DMS79 treated with DMSO at 0.1 percent for 48 hours (cell line): ENCODE measurements at regions not wholly inside any gene's neighbourhood (a gene's known extent, or its start where the extent isn't known, plus 50 kb on each side); places are given as distances from the start of the nearest gene placed in this dataset.

Experiments used
- DNase-seq: peaks from one replicate; lab custom pipeline; 2025; lab: John Stamatoyannopoulos, UW

DNA sequence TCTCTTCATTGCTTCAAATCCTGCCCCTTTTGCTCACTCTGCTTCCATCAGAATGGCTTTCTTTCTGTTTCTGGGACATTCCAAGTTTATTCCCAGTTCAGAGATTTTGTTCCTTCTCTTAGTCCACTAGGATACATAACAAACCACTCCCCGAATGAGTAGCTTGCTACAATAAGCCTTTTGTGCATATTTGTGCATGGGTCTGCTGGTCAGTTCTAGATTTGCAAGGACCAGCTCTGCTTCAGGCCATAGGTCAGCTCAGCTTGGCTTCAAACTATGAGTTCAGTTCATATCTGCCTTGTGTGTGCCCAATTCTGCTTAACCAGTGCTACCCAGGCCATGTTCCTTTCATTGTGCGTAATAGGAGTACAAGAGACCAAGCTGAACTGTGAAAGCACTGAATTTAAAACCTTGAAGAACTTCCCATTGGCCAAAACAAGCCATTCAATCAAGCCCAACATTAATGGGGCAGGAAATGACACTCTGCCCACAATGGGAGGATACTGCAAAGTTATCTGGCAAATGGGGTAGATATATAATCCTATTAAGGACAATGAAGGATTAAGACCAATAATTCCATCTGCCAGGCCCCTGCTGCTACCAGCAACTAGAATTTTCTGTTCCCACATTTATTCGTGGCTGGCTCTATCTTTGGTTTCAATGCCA lies 328.8 kb downstream of the PRELID2 start:
- DNase-seq: no peak

DNA sequence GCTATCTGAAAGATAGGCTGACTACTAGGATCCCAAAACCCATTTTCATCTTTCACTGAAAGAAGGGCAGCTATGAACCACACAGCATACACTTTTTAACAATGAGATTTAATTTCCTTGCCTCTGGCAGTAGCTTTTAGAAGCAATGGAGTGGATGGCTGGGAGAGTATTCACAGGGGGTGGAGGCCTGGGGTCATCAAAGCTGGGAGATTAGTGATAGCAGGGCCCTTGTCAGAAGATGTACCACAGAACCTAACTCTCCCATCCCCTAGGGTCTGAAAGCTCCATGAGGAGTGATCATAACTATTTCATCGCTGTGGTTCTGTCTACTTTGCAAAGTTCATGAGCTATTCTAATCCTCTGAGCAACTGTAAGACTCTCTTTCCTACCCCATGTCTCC lies 332.2 kb downstream of the PRELID2 start:
- DNase-seq: no peak

- no peak for DNase-seq
These were observed 334.4 kb downstream of the PRELID2 start for GRCh38 chr5:145500710-145501109.

- no peak for DNase-seq
These were observed 335.7 kb downstream of the PRELID2 start for GRCh38 chr5:145499483-145499882.

DNA sequence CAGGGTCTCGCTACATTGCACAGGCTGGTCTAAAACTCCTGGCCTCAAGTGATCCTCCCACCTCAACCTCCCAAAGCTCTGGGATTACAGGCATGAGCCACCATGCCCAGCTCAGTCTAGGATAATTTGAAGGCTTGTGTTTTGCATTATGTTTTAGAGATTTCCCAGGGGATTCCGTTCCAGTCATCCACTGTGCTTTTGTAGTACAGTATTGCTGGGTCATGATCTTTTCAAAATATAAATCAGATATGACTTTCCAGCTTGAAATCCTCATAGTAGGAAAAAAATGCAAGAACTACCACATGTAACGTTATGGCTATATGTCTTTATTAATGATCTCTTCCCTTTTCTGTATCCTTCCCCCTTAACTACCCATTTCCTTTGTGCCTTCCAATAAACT lies 338.1 kb downstream of the PRELID2 start:
- no peak for DNase-seq

- DNase-seq: no peak
These were observed 339.4 kb downstream of the PRELID2 start for GRCh38 chr5:145495741-145496140.

GRCh38 chr5:145495196-145495595 lies 339.9 kb downstream of the PRELID2 start:
- no peak for DNase-seq

DNA sequence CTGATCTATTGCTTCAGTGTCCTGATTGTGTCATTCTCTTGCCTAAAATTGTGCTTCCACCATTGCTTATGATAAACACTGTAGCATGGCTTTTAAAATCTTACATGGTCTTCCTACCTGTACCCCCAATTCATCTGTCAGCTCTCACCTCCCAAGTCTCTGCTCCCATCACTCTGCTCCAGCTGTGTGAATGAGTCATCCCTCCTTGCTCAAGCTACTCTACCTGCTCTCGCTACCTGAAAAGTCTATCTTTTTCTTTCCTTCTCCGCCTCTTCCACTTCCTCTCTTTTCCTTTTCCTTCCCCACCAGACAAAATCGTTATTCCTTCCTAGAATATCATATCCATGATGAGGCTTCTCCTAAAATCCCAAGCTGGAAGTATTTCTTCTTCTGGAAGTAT lies 341.7 kb downstream of the PRELID2 start:
- no peak for DNase-seq

DNA sequence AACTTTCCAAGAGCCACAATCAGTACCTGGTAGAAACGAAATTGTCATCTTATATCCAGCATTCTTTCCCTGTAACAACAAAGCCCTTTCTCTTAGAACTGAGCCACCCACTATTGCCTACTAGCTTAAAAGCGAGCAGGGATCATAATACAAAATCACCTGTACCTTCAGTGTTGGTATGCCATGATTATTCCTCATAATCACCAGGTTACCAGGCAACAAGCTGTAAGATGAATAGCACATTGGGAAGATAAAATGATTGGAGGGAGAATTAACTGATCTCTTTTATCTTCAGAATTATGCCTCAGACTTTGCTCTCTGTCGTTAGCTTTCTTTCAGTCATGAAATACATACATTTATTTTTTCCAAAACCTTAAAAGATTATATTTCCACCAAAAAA lies 345.6 kb downstream of the PRELID2 start:
- DNase-seq: no peak

GRCh38 chr5:145484158-145484557 lies 351.0 kb downstream of the PRELID2 start:
- no peak for DNase-seq

DNA sequence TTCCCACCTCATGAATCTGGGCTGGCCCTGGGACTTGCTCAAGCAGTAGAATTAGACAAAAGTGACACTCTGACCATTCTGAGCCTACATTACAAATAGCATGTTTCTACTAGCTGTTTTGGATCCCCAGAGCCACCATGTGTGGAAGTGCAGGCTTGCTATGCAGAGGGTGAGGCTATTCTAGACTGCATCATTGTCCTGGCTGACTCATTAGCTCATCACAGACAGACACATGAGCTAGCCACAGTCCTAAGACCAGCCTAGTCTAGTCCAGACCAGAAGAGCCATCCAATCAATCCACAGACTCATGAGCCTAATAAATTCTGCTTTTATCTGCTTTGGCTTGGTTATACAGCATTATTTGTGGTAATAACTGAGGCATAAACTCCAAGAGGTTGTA lies 351.9 kb downstream of the PRELID2 start:
- no peak for DNase-seq

- DNase-seq: no peak
These were observed 355.3 kb downstream of the PRELID2 start for GRCh38 chr5:145479857-145480256.

- DNase-seq: no peak
These were observed 355.9 kb downstream of the PRELID2 start for GRCh38 chr5:145479271-145479670.

GRCh38 chr5:145478651-145479050 lies 356.5 kb downstream of the PRELID2 start:
- no peak for DNase-seq

DNA sequence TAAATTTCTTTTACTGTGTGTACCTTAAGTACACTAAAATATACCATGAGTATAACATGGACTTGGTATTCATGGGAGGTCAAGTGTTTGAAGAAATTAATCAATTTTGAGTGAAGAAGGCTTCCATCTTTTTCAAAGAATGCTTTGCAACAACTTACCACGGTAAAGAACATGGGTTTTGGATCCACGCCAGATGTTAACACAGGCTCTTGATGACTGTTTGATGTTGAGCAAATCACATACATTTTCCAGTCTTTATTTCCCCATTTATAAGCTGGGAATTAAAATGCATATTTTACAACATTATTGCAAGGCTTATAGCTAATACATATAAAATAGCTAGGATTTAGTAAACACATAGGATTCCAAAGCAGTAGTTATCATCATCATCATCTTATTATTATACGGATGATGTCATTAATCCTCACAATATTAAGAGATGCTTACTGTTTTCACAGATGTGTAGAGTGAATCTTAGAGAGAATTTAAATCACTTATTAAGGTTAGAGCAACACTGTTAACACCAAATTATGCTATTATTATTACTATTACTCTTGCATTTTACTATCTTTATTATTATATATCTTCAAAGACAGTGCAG lies 362.0 kb downstream of the PRELID2 start:
- no peak for DNase-seq

DNA sequence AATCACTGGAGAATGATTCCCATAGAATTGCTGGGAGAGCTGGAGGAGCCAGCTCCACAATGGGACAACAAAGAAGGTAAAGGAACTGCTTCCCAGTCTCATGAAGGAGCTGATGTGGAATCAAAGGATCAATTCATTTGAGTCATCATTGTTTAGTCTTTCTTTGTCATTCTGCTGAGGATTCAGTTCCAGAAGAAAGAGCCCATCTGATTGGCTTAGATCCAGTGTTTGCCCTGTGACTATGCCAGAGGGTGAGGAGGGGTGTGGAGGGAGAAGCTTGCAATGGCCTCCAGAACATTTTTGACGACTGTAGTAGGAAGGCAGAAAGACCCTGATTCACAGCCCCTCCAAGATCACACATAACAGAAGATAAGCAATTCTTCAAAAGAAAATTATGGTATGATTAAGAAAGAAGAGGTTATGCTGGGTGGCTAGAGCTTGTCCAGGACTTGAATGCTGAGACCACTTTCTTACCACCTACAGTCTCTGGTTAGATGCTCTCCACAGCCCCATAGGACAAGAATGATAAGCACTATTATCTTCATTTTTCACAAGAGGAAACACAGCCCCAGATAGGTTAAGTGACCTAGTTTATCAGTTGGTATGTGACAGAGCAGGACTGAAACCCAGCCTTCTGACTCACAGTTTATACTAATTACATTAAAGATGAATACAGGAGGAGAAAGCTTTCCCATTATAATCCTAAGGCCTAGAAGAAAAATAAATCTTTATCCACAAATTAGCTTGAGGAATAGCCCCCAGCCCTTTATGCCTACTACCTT lies 363.1 kb downstream of the PRELID2 start:
- DNase-seq: no peak

GRCh38 chr5:145471026-145471425 lies 364.1 kb downstream of the PRELID2 start:
- DNase-seq: no peak

DNA sequence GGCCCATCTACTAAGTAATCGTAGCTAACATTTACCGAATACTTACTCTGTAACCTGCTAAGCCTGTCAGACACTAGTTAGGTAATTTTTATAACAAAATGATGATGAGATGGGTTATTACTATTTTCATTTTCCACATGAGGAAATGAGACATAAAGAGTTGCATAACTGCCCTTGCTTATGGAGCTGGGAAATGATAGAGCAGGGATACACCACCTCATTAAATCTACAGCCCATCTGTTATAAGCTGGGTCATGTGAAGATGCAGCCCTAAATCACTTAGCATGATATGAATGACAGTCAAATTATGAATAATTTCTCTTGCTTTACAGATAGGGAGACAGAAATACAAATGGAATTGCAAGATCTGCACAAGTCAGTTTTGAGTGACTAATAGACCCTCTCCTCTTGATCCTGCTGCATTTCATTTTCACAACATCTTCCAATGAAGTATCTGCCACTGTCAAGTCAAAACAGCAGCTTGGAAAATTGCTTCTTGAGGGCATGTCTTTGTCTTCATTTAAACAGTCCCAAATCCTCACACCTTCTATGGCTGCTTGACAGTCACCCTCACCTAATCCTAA lies 364.7 kb downstream of the PRELID2 start:
- DNase-seq: no peak

- no peak for DNase-seq
These were observed 367.7 kb downstream of the PRELID2 start for GRCh38 chr5:145467446-145467845.

DNA sequence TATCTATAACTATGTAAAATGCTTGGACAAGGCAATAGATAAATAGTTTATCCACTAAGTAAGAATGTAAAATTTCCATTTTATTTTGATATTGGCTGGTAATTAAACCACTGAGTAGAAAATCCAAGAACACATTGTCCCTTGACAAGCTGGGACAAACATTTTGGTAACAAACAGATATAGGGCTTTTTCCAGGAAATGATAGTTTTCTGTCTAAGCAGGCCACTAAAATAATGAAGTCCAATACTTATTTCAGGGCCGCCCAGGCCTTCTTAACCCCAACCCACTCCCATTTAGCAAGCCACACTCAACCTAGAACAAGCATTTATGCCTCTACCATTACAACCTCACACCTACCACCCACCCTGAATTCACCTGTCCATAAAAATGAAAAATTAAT lies 368.6 kb downstream of the PRELID2 start:
- no peak for DNase-seq

DNA sequence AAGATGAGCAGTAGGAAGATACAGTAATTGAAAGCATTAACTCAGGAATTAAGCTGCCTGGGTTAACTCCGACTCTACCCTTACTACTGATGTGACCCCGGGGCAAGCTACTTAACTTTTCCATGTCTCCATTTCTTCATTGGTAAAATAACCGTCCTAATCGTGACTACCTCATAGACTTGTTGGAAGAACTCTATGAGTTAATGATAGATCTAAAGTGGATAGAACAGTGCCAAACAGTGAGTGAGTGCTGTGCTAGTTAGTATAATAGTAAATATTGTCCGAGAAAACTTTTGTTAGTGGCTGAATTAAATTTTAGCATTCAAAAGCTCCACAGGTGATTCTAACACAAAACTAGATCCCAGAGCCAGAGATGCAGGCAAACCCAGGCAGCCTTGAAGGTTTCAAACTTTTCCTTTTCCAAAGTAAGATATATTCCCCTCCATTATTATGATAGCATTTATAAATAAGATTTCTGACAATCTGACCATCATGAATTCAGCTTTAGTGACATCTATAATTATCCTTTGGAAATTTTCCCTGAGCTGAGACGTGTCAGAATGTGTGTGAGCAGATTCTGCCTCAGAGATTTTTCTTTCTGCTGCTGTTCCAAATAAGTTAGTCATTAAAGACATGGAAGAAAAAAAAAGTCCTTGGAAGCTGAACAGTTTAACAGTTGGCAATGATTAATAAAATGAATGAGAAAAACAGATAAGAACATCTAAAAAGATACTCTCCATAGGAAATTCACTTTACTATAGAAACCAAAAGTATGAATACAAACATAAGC lies 369.5 kb downstream of the PRELID2 start:
- no peak for DNase-seq

DNA sequence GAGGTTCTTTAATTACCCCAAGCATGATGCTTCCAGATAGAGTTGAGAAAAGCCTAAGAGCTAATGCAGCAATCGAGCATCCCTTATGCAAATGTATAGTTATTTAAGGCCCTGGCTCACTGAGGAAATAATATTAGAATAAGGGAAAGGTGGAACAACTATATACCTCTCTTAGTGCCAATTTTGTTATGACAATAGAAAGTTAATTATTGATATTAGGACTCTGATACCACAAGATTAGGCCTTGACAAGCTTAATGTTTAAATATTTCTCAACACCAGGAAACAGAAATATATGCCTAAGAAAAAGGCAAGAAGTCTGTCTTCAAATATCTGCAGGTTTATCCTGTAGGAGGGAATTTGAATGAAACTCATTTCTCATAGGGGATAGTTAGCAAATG lies 371.0 kb downstream of the PRELID2 start:
- no peak for DNase-seq
